ENCODE measurements at regions not wholly inside any gene's neighbourhood (a gene's known extent, or its start where the extent isn't known, plus 50 kb on each side); places are given as distances from the start of the nearest gene placed in this dataset.

DNA sequence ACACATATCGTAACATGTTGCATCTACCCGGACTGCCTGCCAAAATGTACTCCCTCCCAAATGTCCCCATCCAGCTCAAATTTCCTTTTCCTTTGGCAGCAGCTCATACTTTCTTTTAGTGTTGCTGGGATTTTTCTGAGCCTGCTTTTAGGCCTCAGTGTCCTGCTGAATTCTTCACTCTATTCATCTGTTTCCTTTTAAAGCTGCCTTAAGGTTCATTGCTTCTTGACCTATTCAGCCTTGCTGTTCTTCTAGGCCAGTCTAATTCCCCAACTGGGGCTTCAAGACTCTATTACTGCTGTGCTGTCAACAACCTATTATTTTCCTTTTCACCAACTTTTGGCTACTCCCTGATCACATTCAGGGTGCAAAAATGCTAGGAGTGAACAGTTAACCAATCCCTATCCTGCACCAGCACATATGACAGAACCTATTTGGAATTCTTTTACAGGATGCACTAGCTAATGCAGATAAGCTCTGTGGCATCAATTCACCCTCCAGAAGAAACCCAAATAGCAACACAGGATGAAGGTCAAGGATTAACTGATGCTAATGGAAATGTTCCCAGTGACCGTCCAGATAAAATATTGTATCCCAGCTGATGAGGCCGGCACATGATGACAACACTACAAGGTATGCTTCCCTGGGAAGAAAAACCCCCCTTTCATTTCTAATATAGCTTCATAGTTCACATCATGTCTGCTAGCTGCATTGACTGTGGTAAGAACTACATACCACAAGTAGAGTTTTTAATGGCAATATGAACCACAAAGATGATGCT lies 114.7 kb upstream of the TTC29 start:
- TF ChIP-seq, protein P1, sequence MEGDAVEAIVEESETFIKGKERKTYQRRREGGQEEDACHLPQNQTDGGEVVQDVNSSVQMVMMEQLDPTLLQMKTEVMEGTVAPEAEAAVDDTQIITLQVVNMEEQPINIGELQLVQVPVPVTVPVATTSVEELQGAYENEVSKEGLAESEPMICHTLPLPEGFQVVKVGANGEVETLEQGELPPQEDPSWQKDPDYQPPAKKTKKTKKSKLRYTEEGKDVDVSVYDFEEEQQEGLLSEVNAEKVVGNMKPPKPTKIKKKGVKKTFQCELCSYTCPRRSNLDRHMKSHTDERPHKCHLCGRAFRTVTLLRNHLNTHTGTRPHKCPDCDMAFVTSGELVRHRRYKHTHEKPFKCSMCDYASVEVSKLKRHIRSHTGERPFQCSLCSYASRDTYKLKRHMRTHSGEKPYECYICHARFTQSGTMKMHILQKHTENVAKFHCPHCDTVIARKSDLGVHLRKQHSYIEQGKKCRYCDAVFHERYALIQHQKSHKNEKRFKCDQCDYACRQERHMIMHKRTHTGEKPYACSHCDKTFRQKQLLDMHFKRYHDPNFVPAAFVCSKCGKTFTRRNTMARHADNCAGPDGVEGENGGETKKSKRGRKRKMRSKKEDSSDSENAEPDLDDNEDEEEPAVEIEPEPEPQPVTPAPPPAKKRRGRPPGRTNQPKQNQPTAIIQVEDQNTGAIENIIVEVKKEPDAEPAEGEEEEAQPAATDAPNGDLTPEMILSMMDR (IDR thresholded peaks at IDR 0.05): no peak
- TF ChIP-seq POLR2A (IDR thresholded peaks at IDR 0.05): no peak

All from breast epithelium (tissue), 3 donors.